ENCODE measurements at regions not wholly inside any gene's neighbourhood (a gene's known extent, or its start where the extent isn't known, plus 50 kb on each side); places are given as distances from the start of the nearest gene placed in this dataset.

- TF ChIP-seq CTCF (IDR thresholded peaks at IDR 0.05; ENCODE audit: borderline replicate concordance, extremely low read depth, low read length, poor library complexity, severe bottlenecking) (no peak), EZH2 (IDR thresholded peaks at IDR 0.05; ENCODE audit: borderline replicate concordance, low read depth, low read length, severe bottlenecking) (no peak)
Measured at GRCh38 chr3:103437883-103438282, 1003.1 kb downstream of the ZPLD1 start.
